ENCODE measurements at regions not wholly inside any gene's neighbourhood (a gene's known extent, or its start where the extent isn't known, plus 50 kb on each side); places are given as distances from the start of the nearest gene placed in this dataset.
A peak's percentile ranks its signal among the peaks of the same experiment; 100 is the strongest.

GRCh38 chr6:27187231-27188060, 60.1 kb upstream of the PRSS16 start:
- peak overlapping the region; percentile 73 for H3K18ac ChIP-seq (ENCODE audit: low read depth, low read length)
- ChIA-PET POLR2A (ENCODE audit: unreplicated experiment) (no interaction called here), CTCF (interaction anchor here (0.6 to 1.4 kb wide), 2 partner anchors 10 to 42 kb away, joined by 3 read pairs; no protein-coding TSS in a partner anchor)
- in situ Hi-C loops (cut with MboI; ENCODE audit: low sequenced_read_pairs) (no loop called here), intact Hi-C loops (cut with micrococcal nuclease) (loop anchor here (1.0 to 5.0 kb wide), 8 partner anchors 10 to 585 kb away; no protein-coding TSS in a partner anchor), dilution Hi-C loops (cut with HindIII; ENCODE audit: low sequenced_read_pairs, unreplicated experiment) (no loop called here)
- peak overlapping the region; percentile 88 for H3K27ac ChIP-seq (ENCODE audit: insufficient read depth, low read length)
- no peaks in the 10 kb centered on the region for H3K9me1 ChIP-seq (ENCODE audit: insufficient read depth, low read length)
- H4K5ac ChIP-seq (ENCODE audit: low read depth, low read length), result peak overlapping the region; percentile 55
- H3K23ac ChIP-seq (ENCODE audit: low read depth, low read length), result peak overlapping the region; percentile 68
- H3K56ac ChIP-seq (ENCODE audit: extremely low read depth, insufficient read depth, low read length), result peak overlapping the region; percentile 95
- no peaks in the 10 kb centered on the region for H4K20me1 ChIP-seq (ENCODE audit: insufficient read depth, low read length)
- H4K91ac ChIP-seq (ENCODE audit: insufficient read depth, low read depth, low read length), result peak overlapping the region; percentile 77
- H3K27me3 ChIP-seq (ENCODE audit: control insufficient read depth, insufficient read depth, low read length), result no peaks in the 10 kb centered on the region
- H2BK20ac ChIP-seq (ENCODE audit: low read depth, low read length), result peak overlapping the region; percentile 7; the same call in 1 of the 2 replicates
- H3K14ac ChIP-seq (replicated peaks; ENCODE audit: low read depth, low read length), result peak overlapping the region; percentile 80
- WGBS, 2 experiments (ENCODE audit: extremely low coverage in 2 of 2, insufficient read length in 1 of 2), result no CpG with 5 or more reads among the region's 13 CpGs
- H2BK15ac ChIP-seq (ENCODE audit: low read depth, low read length), result peak overlapping the region; percentile 77; the same call in 2 of the 3 replicates
- H2AFZ ChIP-seq (replicated peaks; ENCODE audit: low read length, poor library complexity), result peak overlapping the region; percentile 85
- no peaks in the 10 kb centered on the region for H3K9me3 ChIP-seq (ENCODE audit: control insufficient read depth, insufficient read depth, low read length)
- no peak for DNase-seq
- H3K4me2 ChIP-seq (ENCODE audit: low read depth, low read length), result peak overlapping the region; percentile 69
- ATAC-seq (ENCODE audit: low read depth), result no peak; the same call in none of the 2 replicates
- peak overlapping the region; percentile 48 to 85 for H4K8ac ChIP-seq (ENCODE audit: low read depth in 2 of 2, low read length in 2 of 2)
- H3K9ac ChIP-seq (ENCODE audit: low read depth, low read length), result peak overlapping the region; percentile 76
- H3K79me1 ChIP-seq (ENCODE audit: low read depth in 1 of 2, low read length in 2 of 2), result no peaks in the 10 kb centered on the region
- H3K4me3 ChIP-seq (ENCODE audit: insufficient read depth, low read depth, low read length), result peak overlapping the region; percentile 66
- H2AK5ac ChIP-seq (ENCODE audit: low read depth, low read length), result no peak overlapping the region
- H3K4me1 ChIP-seq (ENCODE audit: control insufficient read depth, insufficient read depth, low read length), result peaks cover 1% of the 10 kb centered on the region; the same call in 1 of the 2 replicates
- BruUV-seq (replicated peaks), result no TSS peak
- H3K4ac ChIP-seq (ENCODE audit: low read depth, low read length), result peak overlapping the region; percentile 83
- H2BK120ac ChIP-seq (ENCODE audit: low read depth, low read length), result peak overlapping the region; percentile 77
- peak overlapping the region; percentile 91 for H2BK5ac ChIP-seq (ENCODE audit: low read depth, low read length, poor library complexity, severe bottlenecking)
- H2AK9ac ChIP-seq (replicated peaks; ENCODE audit: low read depth, low read length, poor library complexity), result no peak overlapping the region
- no peaks in the 10 kb centered on the region for H3K36me3 ChIP-seq (ENCODE audit: control insufficient read depth, insufficient read depth, low read length)
- no peak for TF ChIP-seq CTCF (conservative IDR thresholded peaks at IDR 0.05; ENCODE audit: low read depth, low read length)
- no peak for TF ChIP-seq MAFK (IDR thresholded peaks at IDR 0.05; ENCODE audit: low read depth, low read length)
- TF ChIP-seq ELK1 (IDR thresholded peaks at IDR 0.05; ENCODE audit: borderline replicate concordance, low read depth, low read length), result no peak
- no peak for TF ChIP-seq RCOR1 (IDR thresholded peaks at IDR 0.05; ENCODE audit: insufficient replicate concordance, low read length)
- no peak for TF ChIP-seq MXI1 (IDR thresholded peaks at IDR 0.05; ENCODE audit: borderline replicate concordance, low read depth, low read length)
- no peak for TF ChIP-seq RFX5 (IDR thresholded peaks at IDR 0.05; ENCODE audit: low read depth, low read length)
- no peak for TF ChIP-seq CEBPB (IDR thresholded peaks at IDR 0.05; ENCODE audit: low read depth, low read length)
- no peak for TF ChIP-seq NFE2L2 (IDR thresholded peaks at IDR 0.05; ENCODE audit: low read depth, low read length)
- no peak for TF ChIP-seq BHLHE40 (IDR thresholded peaks at IDR 0.05; ENCODE audit: low read depth, low read length)
- TF ChIP-seq SMC3 (IDR thresholded peaks at IDR 0.05; ENCODE audit: low read depth, low read length), result no peak
- TF ChIP-seq CHD1 (IDR thresholded peaks at IDR 0.05; ENCODE audit: low read depth, low read length), result no peak
- no peak for TF ChIP-seq USF2 (IDR thresholded peaks at IDR 0.05; ENCODE audit: low read depth, low read length)
- no peak for TF ChIP-seq POLR2A (IDR thresholded peaks at IDR 0.05; ENCODE audit: low read depth, low read length)
- TF ChIP-seq FOS (IDR thresholded peaks at IDR 0.05; ENCODE audit: low read depth, low read length), result no peak
- TF ChIP-seq RAD21 (IDR thresholded peaks at IDR 0.05; ENCODE audit: low read length), result no peak

Data from IMR-90 (cell line).